Mesothelial cell of epicardium (in vitro differentiated cells): ENCODE measurements at regions not wholly inside any gene's neighbourhood (a gene's known extent, or its start where the extent isn't known, plus 50 kb on each side); places are given as distances from the start of the nearest gene placed in this dataset. TPM values are rescaled to one million over a fixed set of nuclear protein-coding genes. Genes with fewer than 3 reads are reported as not detected.

ENCODE experiments used
- DNase-seq, 2 experiments: peaks; one replicate each; pipeline ENCODE4 v3.0.0; 2021; ENCODE audit warnings: low spot score in 2 of 2; ENCODE audit not compliant: unreplicated experiment in 2 of 2
- H3K27ac Mint-ChIP-seq: 2 replicates; pipeline ENCODE4 v1.8.0; 2021; ENCODE audit warnings: mixed read lengths
- H3K27me3 Mint-ChIP-seq: 2 replicates; pipeline ENCODE4 v1.8.0; 2021; ENCODE audit warnings: low read depth, mixed read lengths
- H3K36me3 Mint-ChIP-seq: 2 replicates; pipeline ENCODE4 v1.8.0; 2021; ENCODE audit warnings: mixed read lengths
- H3K4me1 Mint-ChIP-seq: 2 replicates; pipeline ENCODE4 v1.8.0; 2021; ENCODE audit warnings: mixed read lengths
- H3K4me3 Mint-ChIP-seq: 2 replicates; pipeline ENCODE4 v1.8.0; 2021; ENCODE audit warnings: mild to moderate bottlenecking, moderate library complexity, mixed read lengths
- H3K9me3 Mint-ChIP-seq: 2 replicates; pipeline ENCODE4 v1.8.0; 2021; ENCODE audit warnings: mixed read lengths
- microRNA-seq: library from miRNA; unstranded; fragments of <30 nt; microRNA quantifications from one replicate; pipeline ENCODE4 v1.2.0, GENCODE V29; 2021; ENCODE audit warnings: inconsistent platforms, mixed read lengths
- TF ChIP-seq, protein P1 (sequence below): fragments of 200-600 bp; sonication (generic); IDR thresholded peaks from one replicate; pipeline ENCODE4 v1.5.0; 2021; ENCODE audit warnings: antibody characterized with exemption; ENCODE audit not compliant: unreplicated experiment

DNA sequence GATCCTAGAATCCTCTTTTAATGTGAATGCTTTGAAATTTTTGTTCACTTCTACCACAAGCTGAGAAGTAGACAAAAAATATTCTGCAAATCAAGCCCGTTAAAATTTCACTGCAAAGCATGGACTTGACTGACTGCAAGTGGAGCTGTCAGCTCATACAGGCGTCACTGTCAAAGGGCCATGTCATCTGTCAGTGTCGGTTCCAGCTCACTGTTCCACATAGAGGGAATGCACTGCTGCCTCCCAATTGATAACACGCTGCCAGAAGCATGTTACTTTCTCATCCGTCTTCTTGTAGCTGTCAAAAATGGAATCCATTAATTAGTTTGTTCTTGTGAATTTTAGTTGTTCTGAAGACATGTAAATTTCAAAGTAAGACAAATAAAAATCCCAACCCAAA is 50.4 kb upstream of the FBXL4 start:
- Mint-ChIP-seq H3K27me3 (peaks cover 27% of the 10 kb centered on the region), H3K27ac (no peak overlapping the region), H3K4me1 (no peaks in the 10 kb centered on the region), H3K36me3 (no peaks in the 10 kb centered on the region), H3K9me3 (no peaks in the 10 kb centered on the region), H3K4me3 (no peak overlapping the region)
- TF ChIP-seq, protein P1, sequence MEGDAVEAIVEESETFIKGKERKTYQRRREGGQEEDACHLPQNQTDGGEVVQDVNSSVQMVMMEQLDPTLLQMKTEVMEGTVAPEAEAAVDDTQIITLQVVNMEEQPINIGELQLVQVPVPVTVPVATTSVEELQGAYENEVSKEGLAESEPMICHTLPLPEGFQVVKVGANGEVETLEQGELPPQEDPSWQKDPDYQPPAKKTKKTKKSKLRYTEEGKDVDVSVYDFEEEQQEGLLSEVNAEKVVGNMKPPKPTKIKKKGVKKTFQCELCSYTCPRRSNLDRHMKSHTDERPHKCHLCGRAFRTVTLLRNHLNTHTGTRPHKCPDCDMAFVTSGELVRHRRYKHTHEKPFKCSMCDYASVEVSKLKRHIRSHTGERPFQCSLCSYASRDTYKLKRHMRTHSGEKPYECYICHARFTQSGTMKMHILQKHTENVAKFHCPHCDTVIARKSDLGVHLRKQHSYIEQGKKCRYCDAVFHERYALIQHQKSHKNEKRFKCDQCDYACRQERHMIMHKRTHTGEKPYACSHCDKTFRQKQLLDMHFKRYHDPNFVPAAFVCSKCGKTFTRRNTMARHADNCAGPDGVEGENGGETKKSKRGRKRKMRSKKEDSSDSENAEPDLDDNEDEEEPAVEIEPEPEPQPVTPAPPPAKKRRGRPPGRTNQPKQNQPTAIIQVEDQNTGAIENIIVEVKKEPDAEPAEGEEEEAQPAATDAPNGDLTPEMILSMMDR = no peak
- no peak for DNase-seq

Small RNA genes lying in the stretch of these regions (microRNA-seq; reads per million reads assigned to microRNA genes)
- gene MIR548AI = not detected
